GM10266 (cell line): ENCODE measurements at regions not wholly inside any gene's neighbourhood (a gene's known extent, or its start where the extent isn't known, plus 50 kb on each side); places are given as distances from the start of the nearest gene placed in this dataset.
"Not testable (repeated sequence)": the region's sequence is repeated elsewhere in the genome, so short reads cannot be mapped to it uniquely, and the experiment has no call there.

Source experiments
- DNase-seq: peaks from one replicate; pipeline ENCODE4 v3.0.0; 2012; ENCODE audit errors: extremely low spot score
- TF ChIP-seq, protein P1 (sequence below): IDR thresholded peaks from 2 replicates; pipeline ENCODE4 v1.5.1; 2012; ENCODE audit warnings: mild to moderate bottlenecking, low read depth; ENCODE audit not compliant: control insufficient read depth, insufficient read depth; ENCODE audit errors: missing control alignments

DNA sequence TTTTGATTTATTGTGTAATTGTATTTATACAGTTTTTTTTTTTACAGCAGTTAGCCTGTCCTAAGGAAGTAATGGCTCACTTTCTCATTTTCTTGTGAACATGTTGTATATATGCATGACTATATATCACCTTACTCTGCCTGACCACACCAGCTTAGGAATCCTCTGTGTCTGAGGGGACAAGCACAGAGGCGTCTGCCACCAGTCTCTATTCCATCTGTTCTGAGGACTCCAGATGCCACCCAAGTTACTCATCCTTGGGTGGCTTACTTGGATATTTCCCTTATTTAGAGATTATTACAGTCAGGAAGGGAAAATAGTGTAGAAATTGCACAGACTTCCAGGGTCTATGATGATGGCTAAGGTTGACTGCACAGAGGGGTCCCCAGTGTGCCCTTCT, 256.3 kb upstream of the C9orf72 start:
- DNase-seq, result no peak
- TF ChIP-seq, protein P1, sequence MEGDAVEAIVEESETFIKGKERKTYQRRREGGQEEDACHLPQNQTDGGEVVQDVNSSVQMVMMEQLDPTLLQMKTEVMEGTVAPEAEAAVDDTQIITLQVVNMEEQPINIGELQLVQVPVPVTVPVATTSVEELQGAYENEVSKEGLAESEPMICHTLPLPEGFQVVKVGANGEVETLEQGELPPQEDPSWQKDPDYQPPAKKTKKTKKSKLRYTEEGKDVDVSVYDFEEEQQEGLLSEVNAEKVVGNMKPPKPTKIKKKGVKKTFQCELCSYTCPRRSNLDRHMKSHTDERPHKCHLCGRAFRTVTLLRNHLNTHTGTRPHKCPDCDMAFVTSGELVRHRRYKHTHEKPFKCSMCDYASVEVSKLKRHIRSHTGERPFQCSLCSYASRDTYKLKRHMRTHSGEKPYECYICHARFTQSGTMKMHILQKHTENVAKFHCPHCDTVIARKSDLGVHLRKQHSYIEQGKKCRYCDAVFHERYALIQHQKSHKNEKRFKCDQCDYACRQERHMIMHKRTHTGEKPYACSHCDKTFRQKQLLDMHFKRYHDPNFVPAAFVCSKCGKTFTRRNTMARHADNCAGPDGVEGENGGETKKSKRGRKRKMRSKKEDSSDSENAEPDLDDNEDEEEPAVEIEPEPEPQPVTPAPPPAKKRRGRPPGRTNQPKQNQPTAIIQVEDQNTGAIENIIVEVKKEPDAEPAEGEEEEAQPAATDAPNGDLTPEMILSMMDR, result no peak

DNA sequence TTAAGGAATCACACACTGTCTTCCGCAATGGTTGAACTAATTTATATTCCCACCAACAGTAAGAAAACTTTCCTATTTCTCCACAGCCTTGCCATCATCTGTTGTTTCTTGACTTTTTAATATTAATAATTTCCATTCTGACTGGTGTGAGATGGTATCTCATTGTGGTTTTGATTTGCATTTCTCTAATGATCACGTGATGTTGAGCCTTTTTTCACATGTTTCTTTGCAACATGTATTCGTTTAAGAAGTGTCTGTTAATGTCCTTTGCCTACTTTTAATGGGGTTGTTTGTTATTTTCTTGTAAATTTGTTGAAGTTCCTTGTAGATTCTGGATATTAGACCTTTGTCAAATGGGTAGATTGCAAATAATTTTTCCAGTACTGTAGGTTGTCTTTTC, 258.8 kb upstream of the C9orf72 start:
- not testable (repeated sequence) for DNase-seq

DNA sequence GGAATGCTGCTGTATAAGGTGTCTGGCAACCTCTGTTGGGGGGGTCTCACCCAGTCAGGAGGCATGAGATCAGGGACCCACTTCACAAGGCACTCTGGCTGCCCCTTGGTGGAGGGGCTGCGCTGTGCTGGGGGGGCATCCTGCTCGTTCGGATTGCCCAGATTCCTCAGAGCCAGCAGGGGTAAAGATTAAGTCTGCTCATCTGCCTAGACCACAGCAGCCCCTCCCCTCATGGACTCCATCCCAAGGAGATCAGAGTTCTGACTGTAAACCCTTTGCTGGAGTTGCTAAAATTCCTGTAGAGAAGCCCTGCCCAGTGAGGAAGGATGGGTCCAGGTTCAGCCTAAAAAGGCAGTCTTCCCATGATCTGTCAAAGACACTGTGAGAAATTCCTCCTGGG, 262.0 kb upstream of the C9orf72 start:
- TF ChIP-seq, protein P1, result no peak
- DNase-seq, result no peak

DNA sequence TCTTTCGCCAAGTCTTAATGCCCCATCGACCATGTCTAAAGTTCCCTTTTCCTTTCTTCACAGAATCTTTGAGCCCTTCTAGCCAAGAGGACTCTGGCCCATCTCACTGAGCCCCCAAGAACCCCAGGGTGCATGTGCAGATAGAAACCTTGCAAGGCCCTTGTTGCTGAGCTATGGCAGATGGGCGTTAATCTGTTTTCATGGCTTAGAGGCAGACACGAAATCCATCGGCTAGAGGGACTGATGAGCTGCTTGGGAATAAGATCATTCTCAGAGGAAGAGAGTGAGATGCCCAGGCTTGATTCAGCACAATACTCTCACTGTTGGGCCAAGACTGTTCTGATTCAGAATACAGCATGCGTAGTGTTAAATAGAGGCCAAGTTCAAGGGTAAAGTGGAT, 262.5 kb upstream of the C9orf72 start:
- TF ChIP-seq, protein P1, result no peak
- DNase-seq, result no peak

DNA sequence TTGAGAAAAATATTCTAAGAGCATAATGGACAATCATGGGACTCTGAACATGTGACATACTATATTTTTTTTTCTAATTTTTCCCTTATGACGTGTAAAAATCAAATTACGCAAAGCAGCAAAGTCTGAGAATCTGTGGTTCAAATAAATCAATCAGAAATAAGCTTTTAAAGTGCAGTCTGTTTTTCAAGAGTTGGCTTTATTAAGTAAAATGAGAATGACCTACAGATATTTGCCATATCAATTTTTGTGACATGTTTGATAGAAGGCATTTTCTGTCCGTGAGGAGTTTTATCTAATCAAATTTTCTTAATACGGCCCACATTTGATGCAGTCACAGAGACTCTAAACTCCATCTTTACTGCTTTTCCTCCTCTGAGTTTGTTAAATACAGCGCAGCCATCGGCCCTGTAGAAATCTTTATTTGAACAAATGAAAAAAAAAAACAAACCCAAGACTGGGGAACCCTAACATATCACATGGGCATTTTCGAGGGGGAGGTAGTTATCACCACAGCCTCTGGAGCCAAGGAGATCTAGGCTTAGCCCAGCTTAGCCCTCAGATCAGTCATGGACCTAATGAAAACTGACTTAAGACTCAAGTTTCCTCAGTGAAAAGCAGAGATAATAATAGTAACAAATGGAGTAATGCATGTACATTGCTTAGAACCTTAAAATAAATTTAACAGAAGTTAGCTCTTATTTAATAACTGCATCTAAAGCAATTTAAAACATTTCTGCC, 263.6 kb upstream of the C9orf72 start:
- DNase-seq, result no peak
- TF ChIP-seq, protein P1, result no peak

DNA sequence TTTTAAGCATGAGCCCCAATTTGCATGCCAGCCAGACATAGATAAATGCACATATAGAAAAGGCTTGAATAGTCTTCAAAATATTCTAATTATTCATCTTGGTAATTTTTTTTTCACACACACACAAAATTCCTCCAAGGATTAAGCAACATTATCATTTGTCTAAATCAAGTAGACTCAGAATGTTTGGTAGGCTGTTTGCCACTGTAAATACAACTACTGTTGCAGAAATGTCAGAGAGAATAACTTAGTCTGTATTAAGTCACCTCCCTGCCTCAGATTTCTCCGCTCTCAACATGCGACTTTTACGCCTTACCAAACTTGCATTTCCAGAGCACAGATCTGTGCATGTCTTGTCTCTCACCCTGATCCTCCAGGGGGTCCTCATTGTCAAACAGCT, 265.6 kb upstream of the C9orf72 start:
- TF ChIP-seq, protein P1, result no peak
- no peak for DNase-seq

DNA sequence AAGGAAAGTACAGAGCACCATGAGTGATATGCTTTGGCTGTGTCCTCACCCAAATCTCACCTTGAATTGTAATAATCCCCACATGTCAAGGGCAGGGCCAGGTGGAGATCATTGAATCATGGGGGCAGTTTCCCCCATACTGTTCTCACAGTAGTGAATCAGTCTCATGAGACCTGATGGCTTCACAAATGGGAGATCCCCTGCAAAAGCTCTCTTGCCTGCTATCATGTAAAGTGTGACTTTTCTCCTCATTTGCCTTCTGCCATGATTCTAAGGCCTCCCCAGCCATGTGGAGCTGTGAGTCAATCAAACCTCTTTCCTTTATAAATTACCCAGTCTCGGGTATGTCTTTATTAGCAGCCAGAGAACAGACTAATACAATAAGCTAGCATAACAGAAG, 266.5 kb upstream of the C9orf72 start:
- not testable (repeated sequence) for DNase-seq

DNA sequence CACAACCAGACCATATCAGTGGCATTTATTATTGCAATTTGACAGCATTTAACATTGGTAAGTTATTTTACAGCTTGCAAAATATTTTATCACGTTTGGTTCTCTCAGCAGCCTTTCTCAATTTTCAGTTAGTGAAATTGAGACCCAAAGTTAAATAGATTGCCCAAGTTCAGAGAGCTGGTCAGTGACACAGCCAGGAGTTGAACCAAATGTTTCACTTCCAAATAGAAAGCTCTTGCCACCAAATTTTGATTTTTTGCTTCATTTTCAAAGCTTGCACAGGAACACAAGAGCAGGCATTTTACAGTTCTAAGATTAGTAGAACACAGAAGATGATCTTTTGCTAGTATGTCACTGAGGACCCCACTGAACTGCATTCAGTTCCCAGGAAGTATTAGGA, 271.5 kb upstream of the C9orf72 start:
- no peak for DNase-seq
- TF ChIP-seq, protein P1, result no peak
